ENCODE measurements at regions not wholly inside any gene's neighbourhood (a gene's known extent, or its start where the extent isn't known, plus 50 kb on each side); places are given as distances from the start of the nearest gene placed in this dataset.

DNA sequence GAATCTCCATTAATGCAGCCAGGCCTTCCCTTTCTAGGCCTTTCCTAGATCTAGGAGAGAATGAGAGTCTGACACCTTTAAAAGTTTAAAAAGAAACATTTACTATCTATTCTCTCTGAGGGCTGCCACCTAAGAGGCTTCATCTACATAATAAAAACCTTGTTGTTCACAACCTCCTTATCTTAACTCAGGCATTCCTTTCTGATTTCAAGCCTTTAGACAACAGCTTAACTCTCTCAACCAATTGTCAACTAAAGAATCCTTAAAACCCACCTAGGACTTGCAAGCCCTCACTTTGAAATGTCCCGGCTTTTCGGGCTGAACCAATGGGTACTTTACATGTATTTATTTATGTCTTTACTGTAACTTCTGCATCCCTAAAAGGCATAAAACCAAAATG is 64.3 kb upstream of the RET start:
- DNase-seq, result no peak

DNA sequence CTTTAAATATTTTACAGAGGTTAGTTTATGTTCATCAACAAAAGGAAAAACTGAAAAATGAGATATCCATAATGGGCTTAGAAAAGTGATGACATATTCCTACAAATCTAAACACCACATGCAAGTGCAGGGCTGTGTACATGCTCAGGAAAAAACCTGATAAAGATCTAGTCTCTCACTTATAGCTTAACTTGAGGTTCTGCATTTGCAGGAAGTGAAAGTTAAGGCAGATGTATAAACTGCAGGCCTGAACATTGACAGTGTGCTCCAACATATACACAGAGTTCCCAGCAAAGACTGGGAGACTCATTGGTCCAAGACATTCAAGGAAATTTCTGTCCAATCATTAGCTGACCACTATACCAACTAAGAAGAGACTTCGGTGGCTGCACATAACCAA is 63.8 kb upstream of the RET start:
- no peak for DNase-seq

DNA sequence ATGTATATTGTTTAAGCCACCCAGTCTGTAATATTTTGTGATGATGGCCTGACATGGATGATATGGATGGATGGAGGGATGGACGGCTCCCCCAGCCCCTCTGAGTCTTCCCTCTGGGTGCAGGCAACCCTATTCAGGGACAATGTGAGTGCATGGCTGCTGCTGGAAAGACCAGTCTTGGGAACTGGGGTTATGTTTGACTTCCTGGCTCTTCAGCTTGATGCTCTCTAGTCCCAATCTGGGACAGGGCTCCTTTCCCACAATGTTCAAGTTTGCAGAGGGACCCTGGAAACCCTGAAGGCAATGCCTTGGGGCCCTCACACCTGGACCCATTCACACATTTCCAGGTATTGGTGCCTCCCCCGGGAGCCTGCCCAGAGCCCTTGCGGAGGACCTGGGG is 52.3 kb upstream of the RET start:
- DNase-seq, result no peak

DNA sequence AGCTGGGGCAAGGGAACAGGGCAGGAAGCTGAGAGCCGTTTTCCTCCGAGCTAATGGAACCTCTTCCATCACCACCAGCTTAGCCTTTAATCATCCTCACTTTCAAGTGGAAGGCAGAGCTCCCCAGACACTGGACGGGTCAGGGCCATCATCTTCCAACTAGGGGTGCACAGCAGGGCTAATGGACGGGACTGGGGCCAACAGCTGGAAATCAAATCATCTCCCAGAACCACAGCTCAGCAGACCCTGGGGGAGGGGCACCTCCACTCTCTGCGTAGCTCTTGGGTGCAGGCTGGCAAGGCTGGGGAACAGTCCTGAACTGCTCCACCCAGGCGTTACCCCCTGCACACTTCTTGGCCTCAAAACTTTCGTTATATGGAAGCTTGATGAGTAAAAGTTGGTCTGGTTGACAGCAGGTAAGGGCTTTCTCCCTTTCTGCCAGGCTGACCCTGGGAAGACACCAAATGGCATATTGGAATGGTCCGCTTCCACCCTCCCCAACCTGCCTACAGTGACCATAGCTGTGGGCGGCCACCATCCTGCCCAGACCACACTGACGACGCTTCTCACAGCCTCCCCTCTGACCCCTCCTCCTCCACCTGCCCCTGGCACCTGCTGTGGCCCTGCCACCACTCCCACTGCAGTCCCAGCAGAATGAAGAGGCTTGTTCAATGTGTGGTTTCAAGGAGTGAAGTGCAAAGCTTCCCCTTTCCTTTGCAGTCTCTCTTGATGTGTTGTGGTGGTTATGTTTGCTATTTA is 51.7 kb upstream of the RET start:
- DNase-seq, result no peak

DNA sequence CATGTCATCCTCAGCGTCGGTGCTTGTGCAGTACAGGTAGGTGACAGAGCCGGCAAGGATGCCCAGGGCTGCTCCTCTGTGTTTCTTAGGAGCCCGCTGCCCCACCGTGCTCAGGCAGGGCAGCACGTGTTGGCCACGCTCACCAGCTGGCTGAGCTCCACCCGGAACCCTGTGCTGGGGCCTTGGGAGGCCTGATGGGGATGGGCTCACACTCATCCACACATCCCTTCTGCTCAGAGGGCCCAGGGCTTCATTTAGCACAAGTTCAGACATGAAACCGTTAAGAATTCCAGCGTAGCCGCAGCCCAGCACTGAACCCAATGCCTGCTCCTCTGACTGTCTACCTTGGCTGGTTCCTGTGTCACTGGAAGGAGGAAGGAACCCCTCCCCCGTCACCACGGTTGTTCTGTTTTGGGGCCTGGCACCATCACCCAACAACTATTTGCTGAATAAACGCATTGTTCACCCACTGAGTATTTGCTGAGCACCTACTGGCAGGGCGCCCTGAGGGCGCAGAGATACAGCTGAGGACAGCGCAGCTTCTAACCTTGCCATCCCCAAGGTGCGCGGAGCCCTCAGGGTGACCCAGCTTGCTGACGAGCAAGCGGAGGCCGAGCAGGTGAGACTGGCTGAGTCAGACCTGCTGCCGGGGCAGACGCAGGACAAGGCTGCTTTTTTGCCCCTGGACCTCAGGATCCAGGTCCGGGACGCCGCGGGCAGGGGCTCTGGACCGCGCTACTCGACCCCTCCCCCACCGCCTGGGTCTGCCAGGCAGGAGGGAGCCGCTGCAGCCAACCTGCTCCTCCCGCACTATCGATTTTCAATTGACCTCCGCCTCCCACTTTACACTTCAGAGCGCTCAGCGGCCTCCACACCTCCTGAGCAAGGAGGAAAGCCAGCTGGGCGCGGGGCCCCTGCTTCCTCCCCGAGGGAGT is 50.6 kb upstream of the RET start:
- DNase-seq, result no peak
